ENCODE measurements at regions not wholly inside any gene's neighbourhood (a gene's known extent, or its start where the extent isn't known, plus 50 kb on each side); places are given as distances from the start of the nearest gene placed in this dataset.

- intact Hi-C loops (cut with DNase I): no loop called here
These were observed 1127.3 kb downstream of the PCDH9 start for GRCh38 chr13:66102864-66103263.

GRCh38 chr13:66099825-66100224 lies 1130.3 kb downstream of the PCDH9 start:
- Histone ChIP-seq H3K9me3 (replicated peaks in 1 of 3) (no peaks in the 10 kb centered on the region), H3K27me3 (no peaks in the 10 kb centered on the region), H3K27ac (no peak overlapping the region), H3K4me1 (replicated peaks in 1 of 2) (no peaks in the 10 kb centered on the region), H3K4me3 (no peak overlapping the region), H3K36me3 (replicated peaks in 1 of 2) (no peaks in the 10 kb centered on the region)
- WGBS, 4 donors: 86 to 92% (median 89%) methylated on average over 10 of the region's 10 CpGs
- TF ChIP-seq POLR2A (IDR thresholded peaks at IDR 0.05) (no peak), CTCF (IDR thresholded peaks at IDR 0.05) (no peak)
- intact Hi-C loops (cut with DNase I): no loop called here
- DNase-seq: no peak

More at GRCh38 chr13:66102864-66103263, 1127.3 kb downstream of the PCDH9 start:
- Histone ChIP-seq H3K9me3 (replicated peaks in 1 of 3) (no peaks in the 10 kb centered on the region), H3K36me3 (replicated peaks in 1 of 2) (no peaks in the 10 kb centered on the region), H3K27ac (no peak overlapping the region), H3K4me1 (replicated peaks in 1 of 2) (no peaks in the 10 kb centered on the region), H3K27me3 (no peaks in the 10 kb centered on the region), H3K4me3 (no peak overlapping the region)
- TF ChIP-seq CTCF (IDR thresholded peaks at IDR 0.05) (no peak), POLR2A (IDR thresholded peaks at IDR 0.05) (no peak)
- DNase-seq: no peak
- WGBS, 4 donors: 83 to 91% (median 84%) methylated on average over 3 of the region's 3 CpGs

- WGBS, 4 donors: 54 to 84% (median 71%) methylated on average over 3 of the region's 3 CpGs
- no peaks in the 10 kb centered on the region for H3K4me1 ChIP-seq (replicated peaks in 1 of 2)
- TF ChIP-seq POLR2A (IDR thresholded peaks at IDR 0.05): no peak
- no peak for TF ChIP-seq CTCF (IDR thresholded peaks at IDR 0.05)
- H3K9me3 ChIP-seq (replicated peaks in 1 of 3): no peaks in the 10 kb centered on the region
- H3K4me3 ChIP-seq: no peak overlapping the region
- H3K27me3 ChIP-seq: no peaks in the 10 kb centered on the region
- H3K27ac ChIP-seq: no peak overlapping the region
- DNase-seq: no peak
- intact Hi-C loops (cut with DNase I): no loop called here
- no peaks in the 10 kb centered on the region for H3K36me3 ChIP-seq (replicated peaks in 1 of 2)
These were observed 1131.1 kb downstream of the PCDH9 start for GRCh38 chr13:66098931-66099628.

- H3K4me1 ChIP-seq (replicated peaks in 1 of 2): no peaks in the 10 kb centered on the region
- H3K27me3 ChIP-seq: no peaks in the 10 kb centered on the region
- intact Hi-C loops (cut with DNase I): no loop called here
- H3K4me3 ChIP-seq: no peak overlapping the region
- no peak overlapping the region for H3K27ac ChIP-seq
- DNase-seq: no peak
- 0 to 94% (median 22%) methylated on average over 1 of the region's 1 CpG for WGBS, 4 donors
- H3K36me3 ChIP-seq (replicated peaks in 1 of 2): no peaks in the 10 kb centered on the region
- no peaks in the 10 kb centered on the region for H3K9me3 ChIP-seq (replicated peaks in 1 of 3)
- TF ChIP-seq CTCF (IDR thresholded peaks at IDR 0.05) (no peak), POLR2A (IDR thresholded peaks at IDR 0.05) (no peak)
These were observed 1140.4 kb downstream of the PCDH9 start for GRCh38 chr13:66089711-66090110.
